Endothelial cell of umbilical vein (primary cell): ENCODE measurements at regions not wholly inside any gene's neighbourhood (a gene's known extent, or its start where the extent isn't known, plus 50 kb on each side); places are given as distances from the start of the nearest gene placed in this dataset.

Source experiments
- BruUV-seq: library from RNA; stranded (reverse); fragments of 400-500 nt; replicated peaks from 2 replicates; lab custom pipeline; 2021; lab: Mats Ljungman, UMichigan
- CTCF ChIA-PET: fragments of 300-600, 350-600 bp; sonication (Branson Sonifier 250); formaldehyde crosslinking; loops from one replicate; lab custom pipeline; 2021; ENCODE audit warnings: antibody characterized with exemption, inconsistent platforms; lab: Charles Lee
- POLR2A ChIA-PET: fragments of 300-600, 350-600 bp; sonication (Branson Sonifier 250); formaldehyde crosslinking; loops from one replicate; lab custom pipeline; 2021; ENCODE audit warnings: antibody characterized with exemption, inconsistent platforms; lab: Charles Lee
- DNase-seq: peaks from one replicate; pipeline ENCODE4 v3.0.0-alpha.2; 2011; ENCODE audit warnings: low read depth, low spot score
- FAIRE-seq: peaks from 2 replicates; lab custom pipeline; 2011; peaks lifted over from hg19 to GRCh38; lab: Jason Lieb, UNC
- H2AFZ ChIP-seq: 2 replicates; pipeline ENCODE4 v1.6.0; 2012; ENCODE audit warnings: low read depth, low read length, control low read depth, inconsistent platforms
- H3K27ac ChIP-seq: 2 replicates; pipeline ENCODE4 v1.5.1; 2011; ENCODE audit warnings: low read depth, mild to moderate bottlenecking, control low read depth, low read length, moderate library complexity; ENCODE audit not compliant: insufficient read depth
- H3K27me3 ChIP-seq, 2 experiments: 2 replicates each; pipeline versions ENCODE4 v1.6.0 to v1.6.1; 2011; ENCODE audit warnings: low read length in 2 of 2, mixed read lengths in 1 of 2; ENCODE audit not compliant: control insufficient read depth in 2 of 2, insufficient read depth in 2 of 2
- H3K36me3 ChIP-seq, 2 experiments: 2 replicates in 1 of 2; 3 replicates in 1 of 2; pipeline ENCODE4 v1.5.1; 2011; ENCODE audit warnings: low read length in 2 of 2, mild to moderate bottlenecking in 1 of 2, moderate library complexity in 1 of 2; ENCODE audit not compliant: control insufficient read depth in 2 of 2, insufficient read depth in 2 of 2; ENCODE audit errors: extremely low read depth in 1 of 2
- H3K4me1 ChIP-seq: 3 replicates; pipeline ENCODE4 v1.5.1; 2011; ENCODE audit warnings: mild to moderate bottlenecking, low read length; ENCODE audit not compliant: control insufficient read depth, insufficient read depth; ENCODE audit errors: extremely low read depth
- H3K4me2 ChIP-seq: 2 replicates; pipeline ENCODE4 v1.6.1; 2011; ENCODE audit warnings: low read length, control low read depth, mixed read lengths; ENCODE audit not compliant: insufficient read depth
- H3K4me3 ChIP-seq, 3 experiments: fragments of 200-600 bp in 1 of 3; sonication (generic), shearing (Covaris generic) in 1 of 3; replicated peaks in 1 of 3; 2 replicates each; pipeline ENCODE4 v1.5.1; 2011 to 2016; ENCODE audit warnings: control low read depth in 3 of 3, low read length in 3 of 3, mild to moderate bottlenecking in 2 of 3, inconsistent platforms in 1 of 3, low read depth in 1 of 3, moderate library complexity in 1 of 3; ENCODE audit not compliant: insufficient read depth in 1 of 3
- H3K79me2 ChIP-seq: 2 replicates; pipeline ENCODE4 v1.6.0; 2012; ENCODE audit warnings: low read length, inconsistent platforms; ENCODE audit not compliant: control insufficient read depth, insufficient read depth
- H3K9ac ChIP-seq: replicated peaks from 2 replicates; pipeline ENCODE3; 2011; ENCODE audit warnings: low read length, control low read depth; ENCODE audit not compliant: insufficient read depth; ENCODE audit errors: extremely low read depth
- H3K9me1 ChIP-seq: replicated peaks from 3 replicates; pipeline ENCODE4 v1.6.0; 2011; ENCODE audit warnings: mild to moderate bottlenecking, low read length; ENCODE audit not compliant: control insufficient read depth, insufficient read depth; ENCODE audit errors: extremely low read depth
- H3K9me3 ChIP-seq: replicated peaks from 2 replicates; pipeline ENCODE4 v1.5.1; 2012; ENCODE audit warnings: low read length, inconsistent platforms; ENCODE audit not compliant: control insufficient read depth, insufficient read depth
- H4K20me1 ChIP-seq: replicated peaks from 2 replicates; pipeline ENCODE3; 2011; ENCODE audit warnings: mild to moderate bottlenecking, low read length; ENCODE audit not compliant: control insufficient read depth, insufficient read depth; ENCODE audit errors: extremely low read depth
- CTCF ChIP-seq, 2 donors: IDR thresholded peaks; 1 replicate in 1 of 2; 2 replicates in 1 of 2; pipeline ENCODE4 v1.5.1; 2011; ENCODE audit warnings: low read length in 2 of 2, mild to moderate bottlenecking in 2 of 2, moderate library complexity in 2 of 2, control low read depth in 1 of 2, inconsistent platforms in 1 of 2, low read depth in 1 of 2; ENCODE audit not compliant: insufficient read depth in 1 of 2; ENCODE audit errors: extremely low read depth in 1 of 2
- EZH2 ChIP-seq: IDR thresholded peaks from 2 replicates; pipeline ENCODE4 v1.6.1; 2012; ENCODE audit warnings: borderline replicate concordance, low read depth, mild to moderate bottlenecking, moderate library complexity, low read length, inconsistent platforms; ENCODE audit not compliant: severe bottlenecking
- FOS ChIP-seq: IDR thresholded peaks from 2 replicates; pipeline ENCODE4 v1.6.1; 2011; ENCODE audit warnings: mild to moderate bottlenecking, low read length, moderate library complexity, borderline replicate concordance; ENCODE audit not compliant: insufficient read depth
- GATA2 ChIP-seq: IDR thresholded peaks from 2 replicates; pipeline ENCODE4 v1.7.0; 2011; ENCODE audit warnings: low read depth, mild to moderate bottlenecking, moderate library complexity, mixed read lengths, low read length; ENCODE audit not compliant: insufficient read length, insufficient read depth
- JUN ChIP-seq: IDR thresholded peaks from 2 replicates; pipeline ENCODE4 v1.6.1; 2011; ENCODE audit warnings: borderline replicate concordance, low read depth; ENCODE audit not compliant: insufficient read length, insufficient read depth
- MAX ChIP-seq: IDR thresholded peaks from 2 replicates; pipeline ENCODE4 v1.6.1; 2011; ENCODE audit not compliant: insufficient read depth, insufficient read length
- MYC ChIP-seq: IDR thresholded peaks from one replicate; pipeline ENCODE4 v1.6.1; 2011; ENCODE audit warnings: mild to moderate bottlenecking, low read depth, low read length
- POLR2A ChIP-seq: IDR thresholded peaks from 2 replicates; pipeline ENCODE4 v1.6.1; 2012; ENCODE audit warnings: low read depth, mild to moderate bottlenecking, control low read depth, low read length
- POLR2AphosphoS5 ChIP-seq: IDR thresholded peaks from 2 replicates; pipeline ENCODE4 v1.6.1; 2012; ENCODE audit warnings: low read depth, mild to moderate bottlenecking, control low read depth, low read length, moderate library complexity; ENCODE audit not compliant: insufficient read depth
- dilution Hi-C: fragments of 300-500 bp; cut with MboI; formaldehyde crosslinking; loops from one replicate; pipeline ENCODE4 v1.15.0; 2019; ENCODE audit warnings: low sequenced_read_pairs; ENCODE audit not compliant: extremely low pct_ligation_motif_present
- intact Hi-C: fragments of 100-400 bp; cut with micrococcal nuclease; formaldehyde crosslinking; loops from one replicate; pipeline ENCODE4 v1.10.0; 2022

GRCh38 chr2:172219201-172219600 is 116.5 kb upstream of the DLX2 start:
- intact Hi-C loops (no loop called here), dilution Hi-C loops (no loop called here)
- Histone ChIP-seq H3K9me1 (no peaks in the 10 kb centered on the region), H3K27ac (no peak overlapping the region), H3K36me3 (no peaks in the 10 kb centered on the region), H3K9me3 (no peaks in the 10 kb centered on the region), H3K4me1 (peaks cover 4% of the 10 kb centered on the region), H4K20me1 (no peaks in the 10 kb centered on the region), H3K4me2 (no peak overlapping the region), H2AFZ (no peak overlapping the region), H3K4me3 (no peak overlapping the region), H3K9ac (no peak overlapping the region), H3K79me2 (no peaks in the 10 kb centered on the region), H3K27me3 (no peaks in the 10 kb centered on the region)
- CTCF ChIA-PET = interaction anchor here (1.9 to 2.6 kb wide), 2 partner anchors 15 to 242 kb away, joined by 5 to 15 read pairs; no protein-coding TSS in a partner anchor
- no TSS peak for BruUV-seq
- FAIRE-seq (peak; percentile 55), DNase-seq (no peak)
- POLR2A ChIA-PET = no interaction called here
- TF ChIP-seq GATA2 (no peak), FOS (no peak), MAX (no peak), JUN (no peak), CTCF (IDR thresholded peaks at IDR 0.05; ENCODE audit: extremely low read depth in 1 of 2, insufficient read depth in 1 of 2, low read depth in 1 of 2, low read length in 2 of 2) (no peak), EZH2 (no peak), MYC (no peak), POLR2A (no peak), POLR2AphosphoS5 (no peak)
